ENCODE measurements at regions not wholly inside any gene's neighbourhood (a gene's known extent, or its start where the extent isn't known, plus 50 kb on each side); places are given as distances from the start of the nearest gene placed in this dataset.

- peak in 1 of 2 experiments; percentile 23 for TF ChIP-seq AFF1 (IDR thresholded peaks at IDR 0.05; ENCODE audit: low read depth in 1 of 2, partially characterized antibody in 2 of 2)
- TF ChIP-seq SMAD2 (IDR thresholded peaks at IDR 0.05; ENCODE audit: low read depth, low read length), result no peak
- TF ChIP-seq CBFA2T3 (IDR thresholded peaks at IDR 0.05), result peak; percentile 97
- 0 out of 2 replicates have a peak, but pooled peaks have one; percentile 37 for TF ChIP-seq ZNF175 (CRISPR knock-in tag; IDR thresholded peaks at IDR 0.05; ENCODE audit: low read depth)
- TF ChIP-seq YY1 (IDR thresholded peaks at IDR 0.05; ENCODE audit: borderline replicate concordance in 1 of 3, control insufficient read depth in 1 of 3, extremely low read depth in 1 of 3, insufficient read depth in 3 of 3, insufficient read length in 1 of 3, insufficient replicate concordance in 2 of 3, low read depth in 1 of 3, low read length in 2 of 3), result peak in 1 of 3 experiments; percentile 51
- peak; percentile 87 for TF ChIP-seq POLR2AphosphoS5 (IDR thresholded peaks at IDR 0.05; ENCODE audit: control insufficient read depth, insufficient read depth, low read depth, low read length)
- no peak for TF ChIP-seq NR4A1 (CRISPR knock-in tag; IDR thresholded peaks at IDR 0.05)
- TF ChIP-seq NR4A1 (tag; IDR thresholded peaks at IDR 0.05), result 0 out of 2 replicates have a peak, but pooled peaks have one; percentile 35
- peak; percentile 37; the same call in 1 of the 2 replicates for TF ChIP-seq NCOA1 (IDR thresholded peaks at IDR 0.05; ENCODE audit: low read depth)
- TF ChIP-seq RNF2 (IDR thresholded peaks at IDR 0.05), result peak; percentile 41; the same call in 1 of the 2 replicates
- TF ChIP-seq ZNF766 (CRISPR knock-in tag; conservative IDR thresholded peaks at IDR 0.05), result 0 out of 2 replicates have a peak, but pooled peaks have one; percentile 48
- TF ChIP-seq ZMIZ1 (IDR thresholded peaks at IDR 0.05; ENCODE audit: low read depth in 2 of 2, low read length in 2 of 2), result peak in 1 of 2 experiments; percentile 73; a peak in 1 of 4 replicates
- no peak for TF ChIP-seq ID3 (CRISPR knock-in tag; IDR thresholded peaks at IDR 0.05)
- TF ChIP-seq ID3 (tag; IDR thresholded peaks at IDR 0.05), result 0 out of 2 replicates have a peak, but pooled peaks have one; percentile 49
- TF ChIP-seq FOXM1 (IDR thresholded peaks at IDR 0.05; ENCODE audit: low read depth), result peak; percentile 75
- no peak for TF ChIP-seq FOXM1 (CRISPR knock-in tag; IDR thresholded peaks at IDR 0.05; ENCODE audit: low read depth)
- peak; percentile 51 to 80; a peak in 3 of 4 replicates for TF ChIP-seq MAZ (CRISPR knock-in tag; conservative IDR thresholded peaks at IDR 0.05 in 1 of 2, IDR thresholded peaks at IDR 0.05 in 1 of 2)
- peak; percentile 73 for TF ChIP-seq LEF1 (IDR thresholded peaks at IDR 0.05)
- peak; percentile 55 for TF ChIP-seq TAF9B (IDR thresholded peaks at IDR 0.05; ENCODE audit: partially characterized antibody)
- 0 out of 4 replicates have a peak, but pooled peaks of 1 of the 2 experiments have one; percentile 23 for TF ChIP-seq HDAC1 (IDR thresholded peaks at IDR 0.05)
Observed at GRCh38 chr20:20946122-20946759, 159.9 kb downstream of the LINC00237 start (continued).

Measured in K562 (cell line).